Common myeloid progenitor, CD34-positive (primary cell): ENCODE measurements at regions not wholly inside any gene's neighbourhood (a gene's known extent, or its start where the extent isn't known, plus 50 kb on each side); places are given as distances from the start of the nearest gene placed in this dataset.

Experiments used
- CTCF ChIA-PET: fragments of 350-600 bp; sonication (Branson Sonifier 250); formaldehyde crosslinking; loops from one replicate; lab custom pipeline; 2021; ENCODE audit warnings: antibody characterized with exemption; lab: Charles Lee
- POLR2A ChIA-PET: fragments of 350-600 bp; sonication (Branson Sonifier 250); formaldehyde crosslinking; loops from one replicate; lab custom pipeline; 2021; ENCODE audit warnings: antibody characterized with exemption; lab: Charles Lee
- DNase-seq, 3 donors: peaks; one replicate each; pipeline versions ENCODE4 v3.0.0 to v3.0.0-alpha.2; 2013
- H3K27ac ChIP-seq, 2 experiments: 1 replicate in 1 of 2; 2 replicates in 1 of 2; pipeline ENCODE4 v1.7.0; 2013; ENCODE audit warnings: inconsistent platforms in 2 of 2, low read length in 2 of 2, mild to moderate bottlenecking in 2 of 2, low read depth in 1 of 2, moderate library complexity in 1 of 2; ENCODE audit not compliant: severe bottlenecking in 2 of 2, insufficient read depth in 1 of 2, poor library complexity in 1 of 2
- H3K27me3 ChIP-seq, 5 experiments: replicated peaks in 2 of 5; 1 replicate in 3 of 5; 2 replicates in 2 of 5; pipeline versions ENCODE4 v1.6.1 to v1.7.0; 2013; ENCODE audit warnings: low read length in 4 of 5, mild to moderate bottlenecking in 2 of 5, moderate library complexity in 2 of 5, inconsistent platforms in 1 of 5; ENCODE audit not compliant: insufficient read depth in 5 of 5, control insufficient read depth in 4 of 5
- H3K36me3 ChIP-seq, 4 experiments: 1 replicate in 2 of 4; 2 replicates in 2 of 4; pipeline versions ENCODE4 v1.6.1 to v1.7.0; 2013; ENCODE audit warnings: low read length in 3 of 4, control low read depth in 1 of 4, mild to moderate bottlenecking in 1 of 4; ENCODE audit not compliant: control insufficient read depth in 4 of 4, insufficient read depth in 4 of 4
- H3K4me1 ChIP-seq, 4 experiments: 1 replicate in 3 of 4; 2 replicates in 1 of 4; pipeline versions ENCODE4 v1.6.1 to v1.7.1; 2013; ENCODE audit warnings: low read length in 3 of 4, mild to moderate bottlenecking in 3 of 4, control low read depth in 1 of 4, inconsistent platforms in 1 of 4, moderate library complexity in 1 of 4; ENCODE audit not compliant: control insufficient read depth in 4 of 4, insufficient read depth in 4 of 4; ENCODE audit errors: control extremely low read depth in 1 of 4
- H3K4me3 ChIP-seq, 7 experiments: 1 replicate in 4 of 7; 2 replicates in 3 of 7; pipeline versions ENCODE4 v1.5.1 to v1.7.0; 2013; ENCODE audit warnings: mild to moderate bottlenecking in 7 of 7, low read length in 6 of 7, moderate library complexity in 6 of 7, inconsistent platforms in 2 of 7, low read depth in 2 of 7, control low read depth in 1 of 7; ENCODE audit not compliant: insufficient read depth in 4 of 7, control insufficient read depth in 1 of 7; ENCODE audit errors: extremely low read depth in 1 of 7
- H3K9me3 ChIP-seq, 5 experiments: 1 replicate in 4 of 5; 2 replicates in 1 of 5; pipeline versions ENCODE4 v1.6.1 to v1.7.1; 2013; ENCODE audit warnings: low read length in 4 of 5, mild to moderate bottlenecking in 2 of 5, inconsistent platforms in 1 of 5, low read depth in 1 of 5, moderate library complexity in 1 of 5; ENCODE audit not compliant: control insufficient read depth in 4 of 5, insufficient read depth in 2 of 5; ENCODE audit errors: control extremely low read depth in 1 of 5
- WGBS: methylation state at CpG from one replicate; pipeline ENCODE4 v1.1.5; 2013; ENCODE audit not compliant: insufficient coverage; 5-methylcytosine and 5-hydroxymethylcytosine counted together

DNA sequence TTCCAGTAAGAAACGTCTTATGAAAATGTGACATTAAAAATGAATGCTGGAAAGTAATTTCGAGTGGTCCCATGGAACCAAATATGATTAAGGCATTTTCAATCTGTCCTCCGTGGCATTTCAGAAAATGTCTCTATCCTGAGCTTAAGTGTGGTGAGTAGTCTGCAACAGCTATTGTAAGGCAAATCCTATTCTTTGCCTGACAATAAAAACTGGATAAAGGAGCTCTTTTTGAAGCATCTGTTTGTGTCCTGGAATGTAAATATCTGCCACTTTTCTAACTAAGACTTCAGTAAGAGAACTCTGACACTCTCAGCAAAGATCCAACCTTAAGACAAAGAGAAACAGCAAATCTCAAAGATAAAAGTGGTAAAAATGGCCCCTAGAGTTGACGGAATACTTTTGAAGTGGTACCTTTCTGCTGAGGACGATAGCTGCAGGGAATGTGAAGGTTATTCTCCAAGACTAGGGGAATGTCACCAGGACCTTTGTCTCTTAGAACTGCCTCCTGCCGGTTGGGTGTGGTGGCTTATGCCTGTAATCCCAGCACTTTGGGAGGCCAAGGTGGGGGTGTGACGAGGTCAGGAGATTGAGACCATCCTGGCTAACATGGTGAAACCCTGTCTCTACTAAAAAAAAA, 486.7 kb upstream of the ZP4 start:
- Histone ChIP-seq H3K27me3 (no peaks in the 10 kb centered on the region), H3K4me1 (no peaks in the 10 kb centered on the region), H3K4me3 (no peak overlapping the region), H3K27ac (no peak overlapping the region), H3K36me3 (no peaks in the 10 kb centered on the region), H3K9me3 (peaks cover 0 to 3% (median 0%) of the 10 kb centered on the region in 5 experiments)
- DNase-seq = no peak
- 97% methylated on average over 7 of the region's 7 CpGs for WGBS
- ChIA-PET POLR2A (interaction anchor here (0.6 kb wide), 1 partner anchor 734 kb away, joined by 4 read pairs; no protein-coding TSS in a partner anchor), CTCF (no interaction called here)

DNA sequence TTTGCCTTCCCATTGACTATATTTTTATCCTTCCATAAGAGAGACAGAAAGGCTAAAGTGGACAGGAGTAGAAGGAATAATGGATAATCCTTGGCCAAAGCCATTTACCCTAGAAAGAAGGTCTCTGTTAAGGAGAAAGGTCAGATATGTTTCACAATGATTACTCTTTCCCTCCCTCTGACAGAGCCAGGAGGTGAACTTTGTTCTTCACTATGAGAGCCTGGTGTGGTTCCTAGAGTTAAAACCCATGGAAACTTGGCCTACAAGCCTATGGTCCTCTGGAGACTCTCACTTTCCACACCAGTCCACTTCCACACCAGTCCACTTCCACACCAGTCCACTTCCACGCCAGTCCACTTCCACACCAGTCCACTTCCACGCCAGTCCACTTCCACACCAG, 479.9 kb upstream of the ZP4 start:
- Histone ChIP-seq H3K9me3 (peaks cover 0 to 3% (median 0%) of the 10 kb centered on the region in 5 experiments), H3K27ac (no peak overlapping the region), H3K4me1 (no peaks in the 10 kb centered on the region), H3K36me3 (no peaks in the 10 kb centered on the region), H3K27me3 (no peaks in the 10 kb centered on the region), H3K4me3 (no peak overlapping the region)
- 100% methylated on average over 1 of the region's 2 CpGs for WGBS
- no peak for DNase-seq
- POLR2A ChIA-PET = no interaction called here
- CTCF ChIA-PET = no interaction called here

DNA sequence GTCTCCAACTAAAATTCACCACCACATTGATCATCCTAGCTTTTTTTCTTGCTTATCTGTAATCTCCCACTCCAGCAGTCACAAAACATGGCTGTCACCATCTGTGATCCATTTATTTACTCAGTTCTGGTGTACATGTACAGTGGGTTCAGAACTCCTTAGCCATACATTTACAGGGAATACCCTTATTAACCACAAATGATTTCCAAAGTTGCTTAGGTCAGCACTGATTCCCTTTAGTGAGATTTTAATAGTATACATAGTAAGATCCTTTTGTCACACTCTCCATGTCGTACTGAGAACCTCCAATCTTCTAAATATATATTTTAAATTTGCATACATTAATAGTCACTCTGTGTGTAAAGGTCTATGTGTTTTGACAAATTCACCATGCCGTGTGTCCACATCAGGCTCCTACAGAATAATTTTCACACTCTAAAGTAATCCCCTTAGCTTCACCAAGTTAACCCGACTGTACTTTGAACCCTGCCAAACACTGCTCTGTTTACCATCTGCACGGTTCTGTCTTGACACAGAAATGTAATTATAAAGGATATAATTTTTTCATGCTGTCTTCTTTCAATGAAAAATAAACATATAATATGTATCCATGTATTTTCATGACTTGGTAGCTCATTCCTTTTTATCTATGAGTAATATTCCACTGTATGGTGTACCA, 473.6 kb upstream of the ZP4 start:
- H3K27me3 ChIP-seq = no peaks in the 10 kb centered on the region
- DNase-seq = no peak
- H3K4me1 ChIP-seq = no peaks in the 10 kb centered on the region
- CTCF ChIA-PET = no interaction called here
- 100% methylated on average over 1 of the region's 4 CpGs for WGBS
- H3K4me3 ChIP-seq = no peak overlapping the region
- H3K27ac ChIP-seq = no peak overlapping the region
- POLR2A ChIA-PET = no interaction called here
- H3K36me3 ChIP-seq = no peaks in the 10 kb centered on the region
- no peaks in the 10 kb centered on the region for H3K9me3 ChIP-seq

DNA sequence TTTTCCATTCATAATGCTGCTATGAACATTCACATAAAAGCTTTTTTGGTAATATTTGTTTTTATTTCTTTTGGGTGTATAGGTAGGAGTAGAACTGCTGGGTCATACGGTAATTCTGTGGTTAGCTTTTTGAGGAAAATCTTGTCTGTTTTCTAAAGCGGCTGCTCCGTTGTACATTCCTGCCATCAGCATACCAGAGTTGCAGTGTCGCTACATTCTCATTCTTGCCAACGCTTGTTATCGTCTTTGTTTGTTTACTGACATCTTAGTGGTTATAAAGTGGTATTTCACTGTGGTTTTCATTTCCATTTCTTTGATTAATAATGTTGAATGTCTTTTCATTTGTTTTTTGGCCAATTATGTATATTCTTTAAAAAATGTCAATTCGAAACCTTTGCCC, 469.8 kb upstream of the ZP4 start:
- ChIA-PET CTCF (no interaction called here), POLR2A (no interaction called here)
- Histone ChIP-seq H3K27ac (no peak overlapping the region), H3K9me3 (no peaks in the 10 kb centered on the region), H3K4me1 (no peaks in the 10 kb centered on the region), H3K36me3 (no peaks in the 10 kb centered on the region), H3K4me3 (no peak overlapping the region), H3K27me3 (no peaks in the 10 kb centered on the region)
- DNase-seq = no peak
- WGBS = 72% methylated on average over 5 of the region's 7 CpGs

DNA sequence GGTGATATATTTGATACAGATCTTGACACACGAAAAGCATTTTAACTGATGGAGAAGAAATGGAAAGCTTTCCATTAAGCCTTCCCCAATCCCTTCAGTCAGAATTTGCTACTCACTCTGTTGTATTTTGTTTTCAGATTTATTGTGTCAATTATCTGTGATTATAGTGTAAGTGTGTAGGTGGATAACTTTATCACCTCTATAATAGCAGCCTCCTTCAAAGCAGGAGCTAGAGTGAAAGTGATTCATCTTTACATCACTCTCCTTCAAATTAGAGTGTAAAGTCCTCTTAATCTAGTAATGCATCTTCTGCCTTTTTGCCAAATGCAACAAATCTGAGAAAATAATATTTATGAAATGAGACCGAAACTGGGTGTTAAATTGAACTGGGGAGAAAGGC, 459.7 kb upstream of the ZP4 start:
- H3K4me3 ChIP-seq = no peak overlapping the region
- H3K36me3 ChIP-seq = no peaks in the 10 kb centered on the region
- no peak for DNase-seq
- ChIA-PET POLR2A (no interaction called here), CTCF (no interaction called here)
- H3K9me3 ChIP-seq = peaks cover 0 to 5% (median 0%) of the 10 kb centered on the region in 5 experiments
- no peaks in the 10 kb centered on the region for H3K27me3 ChIP-seq
- WGBS = 100% methylated on average over 1 of the region's 2 CpGs
- no peaks in the 10 kb centered on the region for H3K4me1 ChIP-seq
- H3K27ac ChIP-seq = no peak overlapping the region

DNA sequence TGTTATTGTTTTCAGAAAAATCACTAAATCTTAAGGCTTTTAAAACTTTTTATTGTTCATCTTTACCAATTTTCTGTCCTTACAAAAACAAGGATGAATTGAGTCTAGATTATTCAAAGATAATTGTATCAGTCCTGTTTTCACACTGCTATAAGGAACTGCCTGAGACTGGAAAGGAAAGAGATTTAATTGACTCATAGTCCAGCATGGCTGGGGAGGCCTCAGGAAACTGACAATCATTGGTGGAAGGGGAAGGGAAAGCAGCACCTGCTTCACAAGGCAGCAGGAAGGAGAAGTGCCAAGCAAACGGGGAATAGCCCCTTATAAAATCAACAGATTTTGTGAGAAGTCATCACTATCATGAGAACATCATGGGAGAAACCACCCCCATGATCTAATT, 455.6 kb upstream of the ZP4 start:
- H3K4me3 ChIP-seq = no peak overlapping the region
- H3K27ac ChIP-seq = no peak overlapping the region
- ChIA-PET CTCF (no interaction called here), POLR2A (no interaction called here)
- no peak for DNase-seq
- H3K9me3 ChIP-seq = peaks cover 0 to 3% (median 0%) of the 10 kb centered on the region in 5 experiments
- H3K27me3 ChIP-seq = no peaks in the 10 kb centered on the region
- WGBS = no CpG with 5 or more reads among the region's 1 CpG
- no peaks in the 10 kb centered on the region for H3K4me1 ChIP-seq
- H3K36me3 ChIP-seq = no peaks in the 10 kb centered on the region

DNA sequence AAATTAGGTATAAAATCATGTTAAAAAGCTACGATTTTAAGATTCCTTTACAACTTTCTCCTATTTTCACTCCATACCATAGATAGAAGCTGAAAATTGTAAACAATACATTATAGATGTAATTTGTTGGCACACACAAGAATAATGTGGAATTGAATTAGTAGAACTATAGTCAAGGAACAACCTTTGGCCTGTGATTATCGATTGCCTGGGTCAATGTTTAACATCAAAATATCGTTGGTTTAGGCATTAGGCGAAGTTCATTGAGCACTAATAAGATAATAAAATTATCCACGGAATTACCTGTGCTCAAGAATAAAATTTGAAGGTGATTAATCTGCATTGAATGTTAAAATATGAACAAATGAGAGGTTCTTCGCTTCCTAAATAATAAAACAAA, 455.1 kb upstream of the ZP4 start:
- no peaks in the 10 kb centered on the region for H3K4me1 ChIP-seq
- H3K27me3 ChIP-seq = no peaks in the 10 kb centered on the region
- ChIA-PET POLR2A (no interaction called here), CTCF (no interaction called here)
- H3K27ac ChIP-seq = no peak overlapping the region
- H3K9me3 ChIP-seq = peaks cover 0 to 3% (median 0%) of the 10 kb centered on the region in 5 experiments
- WGBS = 90% methylated on average over 2 of the region's 6 CpGs
- no peak overlapping the region for H3K4me3 ChIP-seq
- no peak for DNase-seq
- no peaks in the 10 kb centered on the region for H3K36me3 ChIP-seq
